ENCODE measurements at regions not wholly inside any gene's neighbourhood (a gene's known extent, or its start where the extent isn't known, plus 50 kb on each side); places are given as distances from the start of the nearest gene placed in this dataset.

DNA sequence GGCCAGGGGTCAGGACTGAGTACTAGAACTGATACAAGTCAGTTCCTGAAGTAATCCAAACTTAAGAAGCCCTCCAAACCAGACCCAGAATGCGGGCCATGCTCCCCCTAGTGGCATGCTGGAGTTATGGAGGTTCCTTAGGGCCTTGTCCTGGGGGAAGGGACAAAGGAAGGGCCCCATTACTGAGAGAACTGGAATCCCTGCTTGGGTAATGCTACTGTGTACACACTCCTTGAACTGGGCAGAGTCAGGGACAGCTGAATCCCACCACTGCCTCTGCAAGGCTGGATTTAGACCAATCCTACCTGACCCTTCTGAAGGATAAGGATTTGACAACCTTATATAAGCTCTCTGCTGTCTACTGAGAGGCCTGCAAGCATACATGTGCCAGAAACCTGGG, 97.3 kb upstream of the AKIP1 start:
- H3K27ac ChIP-seq = peak overlapping the region; percentile 70

DNA sequence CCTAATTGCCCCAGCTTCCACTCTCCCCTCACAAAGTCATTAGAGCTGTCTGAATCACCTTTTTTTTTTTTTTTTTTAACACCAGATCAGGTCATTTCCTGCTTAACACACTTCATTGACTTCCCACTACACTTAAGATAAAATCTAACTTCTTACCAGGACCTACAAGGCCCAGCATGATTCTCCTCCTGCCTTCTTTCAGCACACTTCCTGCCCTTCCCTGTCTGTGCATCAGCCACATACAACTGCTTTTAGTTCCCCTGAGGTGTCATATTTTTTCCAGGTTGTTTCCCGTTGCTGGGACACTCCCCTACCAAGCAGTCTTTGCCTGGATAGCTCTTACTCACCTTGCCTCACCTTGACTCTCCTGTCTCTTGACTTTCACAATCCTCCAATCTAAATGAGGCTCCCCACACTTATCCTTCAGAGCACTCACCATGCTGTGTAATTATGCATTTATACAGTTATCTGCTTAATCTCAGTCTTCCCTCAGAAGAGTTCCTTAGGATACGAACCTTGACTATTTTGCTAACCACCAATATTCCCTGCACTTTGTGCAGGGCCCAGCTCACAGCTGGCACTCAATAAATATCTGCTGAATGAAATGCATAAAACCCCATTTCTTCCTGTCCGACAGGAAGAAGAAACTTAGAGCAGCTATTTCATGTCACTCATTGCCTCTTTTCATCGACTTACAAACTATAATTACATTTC, 96.6 kb upstream of the AKIP1 start:
- Histone ChIP-seq H3K79me2 (peaks cover 8% of the 10 kb centered on the region), H2AFZ (peak overlapping the region; percentile 41), H3K9me3 (ENCODE audit: control insufficient read depth, low read length) (no peaks in the 10 kb centered on the region), H3K4me3 (ENCODE audit: low read depth, low read length) (peak overlapping the region; percentile 5), H3K4me2 (ENCODE audit: low read length) (no peak overlapping the region), H3K27me3 (ENCODE audit: control insufficient read depth, insufficient read depth, low read length) (no peaks in the 10 kb centered on the region), H3K9ac (no peak overlapping the region), H3K4me1 (peaks cover 15% of the 10 kb centered on the region), H3K36me3 (ENCODE audit: control insufficient read depth, insufficient read depth, low read length) (no peaks in the 10 kb centered on the region), H3K27ac (peak overlapping the region; percentile 70)
- TF ChIP-seq, protein P1, sequence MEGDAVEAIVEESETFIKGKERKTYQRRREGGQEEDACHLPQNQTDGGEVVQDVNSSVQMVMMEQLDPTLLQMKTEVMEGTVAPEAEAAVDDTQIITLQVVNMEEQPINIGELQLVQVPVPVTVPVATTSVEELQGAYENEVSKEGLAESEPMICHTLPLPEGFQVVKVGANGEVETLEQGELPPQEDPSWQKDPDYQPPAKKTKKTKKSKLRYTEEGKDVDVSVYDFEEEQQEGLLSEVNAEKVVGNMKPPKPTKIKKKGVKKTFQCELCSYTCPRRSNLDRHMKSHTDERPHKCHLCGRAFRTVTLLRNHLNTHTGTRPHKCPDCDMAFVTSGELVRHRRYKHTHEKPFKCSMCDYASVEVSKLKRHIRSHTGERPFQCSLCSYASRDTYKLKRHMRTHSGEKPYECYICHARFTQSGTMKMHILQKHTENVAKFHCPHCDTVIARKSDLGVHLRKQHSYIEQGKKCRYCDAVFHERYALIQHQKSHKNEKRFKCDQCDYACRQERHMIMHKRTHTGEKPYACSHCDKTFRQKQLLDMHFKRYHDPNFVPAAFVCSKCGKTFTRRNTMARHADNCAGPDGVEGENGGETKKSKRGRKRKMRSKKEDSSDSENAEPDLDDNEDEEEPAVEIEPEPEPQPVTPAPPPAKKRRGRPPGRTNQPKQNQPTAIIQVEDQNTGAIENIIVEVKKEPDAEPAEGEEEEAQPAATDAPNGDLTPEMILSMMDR (IDR thresholded peaks at IDR 0.05) = no peak

More for the DNA sequence above, 97.3 kb upstream of the AKIP1 start:
- Histone ChIP-seq H3K27me3 (ENCODE audit: control insufficient read depth, insufficient read depth, low read length) (no peaks in the 10 kb centered on the region), H3K4me2 (ENCODE audit: low read length) (no peak overlapping the region), H3K9ac (no peak overlapping the region), H2AFZ (peak overlapping the region; percentile 21), H3K9me3 (ENCODE audit: control insufficient read depth, low read length) (no peaks in the 10 kb centered on the region), H3K79me2 (peaks cover 9% of the 10 kb centered on the region), H3K4me3 (ENCODE audit: low read depth, low read length) (no peak overlapping the region), H3K36me3 (ENCODE audit: control insufficient read depth, insufficient read depth, low read length) (no peaks in the 10 kb centered on the region), H3K4me1 (peaks cover 15% of the 10 kb centered on the region)
- TF ChIP-seq, protein P1 (IDR thresholded peaks at IDR 0.05) = peak; percentile 74

DNA sequence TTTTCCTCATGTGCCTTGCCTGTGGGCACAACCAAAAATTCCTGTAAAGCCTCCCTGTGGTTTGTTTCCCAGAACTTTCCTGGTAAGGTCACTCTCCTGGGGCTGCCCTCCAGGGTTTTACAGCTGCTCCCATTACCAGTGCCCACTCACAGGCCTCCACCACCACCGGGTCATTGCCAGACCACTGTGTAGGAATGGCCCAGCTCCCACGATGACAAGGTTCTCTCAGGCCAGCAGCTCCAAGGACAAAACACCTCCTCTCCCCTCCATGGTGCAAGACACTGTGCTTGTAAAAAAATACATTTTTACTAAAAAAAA, 96.1 kb upstream of the AKIP1 start:
- no peaks in the 10 kb centered on the region for H3K36me3 ChIP-seq (ENCODE audit: control insufficient read depth, insufficient read depth, low read length)
- no peak overlapping the region for H3K4me3 ChIP-seq (ENCODE audit: low read depth, low read length)
- no peaks in the 10 kb centered on the region for H3K9me3 ChIP-seq (ENCODE audit: control insufficient read depth, low read length)
- peaks cover 15% of the 10 kb centered on the region for H3K4me1 ChIP-seq
- TF ChIP-seq, protein P1 (IDR thresholded peaks at IDR 0.05) = no peak
- peaks cover 6% of the 10 kb centered on the region for H3K79me2 ChIP-seq
- peak overlapping the region; percentile 41 for H2AFZ ChIP-seq
- peak overlapping the region; percentile 70 for H3K27ac ChIP-seq
- H3K9ac ChIP-seq = no peak overlapping the region
- no peak overlapping the region for H3K4me2 ChIP-seq (ENCODE audit: low read length)
- H3K27me3 ChIP-seq (ENCODE audit: control insufficient read depth, insufficient read depth, low read length) = no peaks in the 10 kb centered on the region

DNA sequence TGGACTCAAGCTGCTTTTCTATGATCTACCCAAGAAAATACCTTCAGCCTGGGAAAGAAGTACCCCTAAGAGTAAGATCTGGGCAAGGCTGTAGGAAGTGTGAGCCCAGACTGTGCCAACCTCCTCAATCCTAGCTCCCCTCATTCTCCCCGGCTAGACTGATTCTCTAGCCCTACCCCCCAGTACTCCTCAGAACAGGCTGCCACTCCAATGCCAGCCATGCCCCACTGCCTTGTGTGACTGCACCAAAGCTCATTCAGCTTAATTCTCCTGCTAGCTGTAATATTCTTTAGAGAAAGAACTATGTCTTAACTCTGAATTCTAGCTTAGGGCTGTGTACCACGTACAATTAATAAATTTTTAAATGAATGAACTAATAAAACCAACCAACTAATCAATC, 92.6 kb upstream of the AKIP1 start:
- Histone ChIP-seq H3K27ac (no peak overlapping the region), H3K4me3 (ENCODE audit: low read depth, low read length) (no peak overlapping the region), H3K27me3 (ENCODE audit: control insufficient read depth, insufficient read depth, low read length) (no peaks in the 10 kb centered on the region), H3K9me3 (ENCODE audit: control insufficient read depth, low read length) (no peaks in the 10 kb centered on the region), H3K4me1 (peaks cover 9% of the 10 kb centered on the region), H3K36me3 (ENCODE audit: control insufficient read depth, insufficient read depth, low read length) (no peaks in the 10 kb centered on the region), H3K4me2 (ENCODE audit: low read length) (no peak overlapping the region), H3K79me2 (no peaks in the 10 kb centered on the region), H2AFZ (no peak overlapping the region), H3K9ac (no peak overlapping the region)
- TF ChIP-seq, protein P1 (IDR thresholded peaks at IDR 0.05) = no peak

DNA sequence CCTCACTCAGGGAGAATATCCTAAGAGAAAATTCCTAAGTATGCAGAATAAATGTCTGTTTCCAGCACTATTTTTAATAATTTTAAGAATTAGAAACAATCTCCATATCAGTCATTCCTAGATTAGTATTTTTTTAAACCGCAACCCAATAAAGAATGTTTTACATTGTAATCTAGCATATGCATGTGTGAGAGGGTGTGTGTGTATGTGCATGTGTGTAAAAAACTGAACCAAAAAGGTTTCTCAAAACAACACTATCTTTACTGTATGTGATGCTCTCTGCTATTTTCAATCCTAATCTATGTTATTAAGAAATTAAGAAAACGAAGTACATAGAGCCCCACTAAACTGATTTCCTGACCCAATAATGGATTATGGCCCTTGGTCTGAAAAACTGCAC, 90.6 kb upstream of the AKIP1 start:
- no peaks in the 10 kb centered on the region for H3K9me3 ChIP-seq (ENCODE audit: control insufficient read depth, low read length)
- H3K9ac ChIP-seq = no peak overlapping the region
- TF ChIP-seq, protein P1 (IDR thresholded peaks at IDR 0.05) = no peak
- no peak overlapping the region for H3K4me3 ChIP-seq (ENCODE audit: low read depth, low read length)
- H3K4me2 ChIP-seq (ENCODE audit: low read length) = no peak overlapping the region
- H3K27ac ChIP-seq = no peak overlapping the region
- no peaks in the 10 kb centered on the region for H3K79me2 ChIP-seq
- no peak overlapping the region for H2AFZ ChIP-seq
- H3K36me3 ChIP-seq (ENCODE audit: control insufficient read depth, insufficient read depth, low read length) = no peaks in the 10 kb centered on the region
- H3K27me3 ChIP-seq (ENCODE audit: control insufficient read depth, insufficient read depth, low read length) = no peaks in the 10 kb centered on the region
- H3K4me1 ChIP-seq = no peaks in the 10 kb centered on the region
